HepG2 (cell line): ENCODE measurements at regions not wholly inside any gene's neighbourhood (a gene's known extent, or its start where the extent isn't known, plus 50 kb on each side); places are given as distances from the start of the nearest gene placed in this dataset.

ENCODE experiments used
- ATAC-seq: fragments of 200-7000 bp; cut with Tn5 transposase; 3 replicates; pipeline ENCODE4 v1.9.1; 2020; ENCODE audit warnings: mild to moderate bottlenecking, moderate library complexity
- BruUV-seq: library from RNA; stranded (reverse); fragments of 400-500 nt; replicated peaks from 2 replicates; lab custom pipeline; 2021; lab: Mats Ljungman, UMichigan
- CTCF ChIA-PET: fragments of 300-600 bp; formaldehyde crosslinking; extraction: SDS; loops from one replicate; lab custom pipeline; 2021; ENCODE audit warnings: low total read pairs, inconsistent platforms, low intra/inter-chr PET ratio; lab: Yijun Ruan, JAX
- POLR2A ChIA-PET: fragments of 350-600 bp; sonication (Branson Sonifier 250); formaldehyde crosslinking; loops from one replicate; lab custom pipeline; 2020; ENCODE audit warnings: antibody characterized with exemption, inconsistent platforms; lab: Yijun Ruan, JAX
- DNase-seq: peaks from one replicate; pipeline ENCODE4 v3.0.0-alpha.2; 2015; ENCODE audit warnings: low spot score
- FAIRE-seq: peaks from 3 replicates; lab custom pipeline; 2011; peaks lifted over from hg19 to GRCh38; lab: Jason Lieb, UNC
- H2AFZ ChIP-seq: one replicate; pipeline ENCODE4 v1.6.1; 2011; ENCODE audit warnings: low read length, inconsistent platforms
- H3K27ac ChIP-seq: fragments of 300-600 bp; 3 replicates; pipeline ENCODE4 v1.8.0; 2011; ENCODE audit warnings: mixed run types, mild to moderate bottlenecking, mixed read lengths, low read length, inconsistent platforms; ENCODE audit not compliant: insufficient read depth; ENCODE audit errors: extremely low read length
- H3K27me3 ChIP-seq, 2 experiments: fragments of 200-600 bp in 1 of 2; 2 replicates in 1 of 2; 3 replicates in 1 of 2; pipeline versions ENCODE4 v1.6.0 to v1.8.0; 2011; ENCODE audit warnings: low read length in 2 of 2, mild to moderate bottlenecking in 2 of 2, moderate library complexity in 2 of 2, inconsistent platforms in 1 of 2; ENCODE audit not compliant: insufficient read depth in 2 of 2, control insufficient read depth in 1 of 2
- H3K36me3 ChIP-seq, 2 experiments: fragments of 200-600 bp in 1 of 2; replicated peaks in 1 of 2; 2 replicates in 1 of 2; 3 replicates in 1 of 2; pipeline versions ENCODE4 v1.5.1 to v1.8.0; 2011; ENCODE audit warnings: low read length in 2 of 2, inconsistent platforms in 1 of 2; ENCODE audit not compliant: insufficient read depth in 2 of 2, control insufficient read depth in 1 of 2
- H3K4me1 ChIP-seq: 2 replicates; pipeline ENCODE4 v1.5.1; 2012; ENCODE audit warnings: low read length, inconsistent platforms; ENCODE audit not compliant: insufficient read depth
- H3K4me2 ChIP-seq: 2 replicates; pipeline ENCODE4 v1.6.0; 2011; ENCODE audit warnings: low read depth, low read length, inconsistent platforms
- H3K4me3 ChIP-seq, 3 experiments: fragments of 200-600 bp in 1 of 3; sonication (generic), shearing (Covaris generic) in 1 of 3; replicated peaks in 1 of 3; 2 replicates each; pipeline ENCODE4 v1.5.1; 2011 to 2016; ENCODE audit warnings: low read length in 3 of 3, inconsistent platforms in 2 of 3, low read depth in 2 of 3, mild to moderate bottlenecking in 2 of 3, control low read depth in 1 of 3, mixed read lengths in 1 of 3; ENCODE audit not compliant: insufficient read depth in 1 of 3
- H3K79me2 ChIP-seq: one replicate; pipeline ENCODE4 v1.6.1; 2011; ENCODE audit warnings: low read length, inconsistent platforms; ENCODE audit not compliant: insufficient read depth
- H3K9ac ChIP-seq: 2 replicates; pipeline ENCODE4 v1.6.0; 2011; ENCODE audit warnings: mild to moderate bottlenecking, low read depth, low read length, inconsistent platforms; ENCODE audit not compliant: insufficient read depth
- H3K9me3 ChIP-seq: 2 replicates; pipeline ENCODE4 v1.5.1; 2012; ENCODE audit warnings: mild to moderate bottlenecking, low read length
- H4K20me1 ChIP-seq: 2 replicates; pipeline ENCODE4 v1.6.0; 2011; ENCODE audit warnings: inconsistent platforms, mild to moderate bottlenecking, low read length, moderate library complexity; ENCODE audit not compliant: insufficient read depth
- AKNA ChIP-seq: sonication (generic); formaldehyde crosslinking; IDR thresholded peaks from 2 replicates; pipeline ENCODE4 v1.4.0; 2020; ENCODE audit warnings: missing genetic modification reagents, borderline replicate concordance
- DRAP1 ChIP-seq: IDR thresholded peaks from 2 replicates; pipeline ENCODE4 v1.6.1; 2016; ENCODE audit warnings: missing genetic modification reagents, missing compliant biosample characterization
- MIER3 ChIP-seq: IDR thresholded peaks from 2 replicates; pipeline ENCODE4 v1.6.1; 2016; ENCODE audit warnings: missing compliant biosample characterization, borderline replicate concordance
- NFKBIZ ChIP-seq: IDR thresholded peaks from 2 replicates; pipeline ENCODE4 v1.6.1; 2018; ENCODE audit warnings: missing genetic modification reagents, missing compliant biosample characterization
- SOX5 ChIP-seq: IDR thresholded peaks from 2 replicates; pipeline ENCODE4 v1.6.1; 2016; ENCODE audit warnings: borderline replicate concordance
- TEAD2 ChIP-seq: sonication (generic); formaldehyde crosslinking; IDR thresholded peaks from 2 replicates; pipeline ENCODE4 v1.9.0; 2021; ENCODE audit warnings: missing genetic modification reagents
- TEAD3 ChIP-seq: optimal IDR thresholded peaks from 2 replicates; pipeline ENCODE3; 2016; ENCODE audit warnings: borderline replicate concordance
- ZMYM4 ChIP-seq: sonication (generic); formaldehyde crosslinking; IDR thresholded peaks from 2 replicates; pipeline ENCODE4 v1.8.1; 2023; ENCODE audit warnings: mild to moderate bottlenecking, missing genetic modification reagents
- ZNF567 ChIP-seq: sonication (generic); formaldehyde crosslinking; IDR thresholded peaks from 2 replicates; pipeline ENCODE4 v1.8.1; 2023; ENCODE audit warnings: mild to moderate bottlenecking, missing genetic modification reagents, borderline replicate concordance
- ZNF616 ChIP-seq: sonication (generic); formaldehyde crosslinking; IDR thresholded peaks from 2 replicates; pipeline ENCODE4 v1.5.0; 2020; ENCODE audit warnings: low read depth, mild to moderate bottlenecking, missing genetic modification reagents
- ZNF850 ChIP-seq: sonication (generic); formaldehyde crosslinking; conservative IDR thresholded peaks from 2 replicates; pipeline ENCODE4 v1.9.0; 2021; ENCODE audit warnings: mild to moderate bottlenecking, missing genetic modification reagents
- ZSCAN9 ChIP-seq: IDR thresholded peaks from 2 replicates; pipeline ENCODE4 v1.6.1; 2016; ENCODE audit warnings: borderline replicate concordance
- WGBS: methylation state at CpG from one replicate; pipeline ENCODE4 v1.1.6; 2017; ENCODE audit warnings: low lambda C conversion rate; 5-methylcytosine and 5-hydroxymethylcytosine counted together
- in situ Hi-C: cut with HindIII; loops from 2 replicates; pipeline ENCODE4 v1.10.0; 2017; ENCODE audit warnings: low pct_unique_long_range_greater_than_20kb; ENCODE audit not compliant: extremely low pct_ligation_motif_present
- intact Hi-C: fragments of 100-400 bp; cut with micrococcal nuclease; formaldehyde crosslinking; loops from one replicate; pipeline ENCODE4 v1.10.0; 2022; ENCODE audit not compliant: unreplicated experiment
- TF ChIP-seq, protein P1 (sequence below): sonication (generic); formaldehyde crosslinking; IDR thresholded peaks from 2 replicates; pipeline ENCODE4 v1.5.0; 2020; ENCODE audit warnings: mild to moderate bottlenecking, missing genetic modification reagents
- TF ChIP-seq, protein P2 (sequence below): sonication (generic); formaldehyde crosslinking; IDR thresholded peaks from 2 replicates; pipeline ENCODE4 v1.4.0; 2020; ENCODE audit warnings: missing genetic modification reagents
- TF ChIP-seq, protein P3 (sequence below): sonication (generic); formaldehyde crosslinking; IDR thresholded peaks from 2 replicates; pipeline ENCODE4 v1.4.0; 2020; ENCODE audit warnings: mild to moderate bottlenecking, low read depth, missing genetic modification reagents

DNA sequence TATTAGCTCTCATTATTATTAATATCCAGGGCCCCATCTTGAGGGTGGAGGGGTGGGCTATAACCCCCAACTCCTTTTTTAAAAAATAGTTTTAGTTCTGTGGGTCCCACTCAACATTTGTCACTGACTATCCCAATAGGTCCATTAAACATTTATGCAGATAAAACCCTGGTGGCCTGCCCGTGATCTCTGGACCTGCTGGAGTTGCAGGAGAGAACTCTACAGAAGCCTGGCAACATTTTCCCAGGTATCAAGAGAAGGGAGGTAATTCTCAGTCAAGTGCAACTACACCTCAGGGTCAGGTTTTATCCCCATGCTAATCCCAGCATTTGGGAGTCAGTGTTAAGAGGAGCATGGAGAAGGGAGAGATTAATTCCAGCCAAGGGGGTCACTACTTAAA lies 264.4 kb upstream of the PROK2 start:
- in situ Hi-C loops (no loop called here), intact Hi-C loops (no loop called here)
- H3K79me2 ChIP-seq, result no peaks in the 10 kb centered on the region
- H3K27ac ChIP-seq, result no peak overlapping the region
- ChIA-PET CTCF (no interaction called here), POLR2A (no interaction called here)
- no peak overlapping the region for H3K4me2 ChIP-seq
- H3K36me3 ChIP-seq, result no peaks in the 10 kb centered on the region
- no peak overlapping the region for H3K9ac ChIP-seq
- no peaks in the 10 kb centered on the region for H3K27me3 ChIP-seq
- H3K9me3 ChIP-seq, result no peaks in the 10 kb centered on the region
- 0% methylated on average over 1 of the region's 1 CpG for WGBS
- H4K20me1 ChIP-seq, result no peaks in the 10 kb centered on the region
- no peak for FAIRE-seq
- no peaks in the 10 kb centered on the region for H3K4me1 ChIP-seq
- no peak for ATAC-seq
- BruUV-seq, result no TSS peak
- no peak overlapping the region for H2AFZ ChIP-seq
- DNase-seq, result no peak
- no peak overlapping the region for H3K4me3 ChIP-seq
- no peak for TF ChIP-seq ZNF567 (CRISPR knock-in tag)
- no peak for TF ChIP-seq DRAP1
- TF ChIP-seq NFKBIZ (CRISPR knock-in tag), result no peak
- TF ChIP-seq, protein P1, sequence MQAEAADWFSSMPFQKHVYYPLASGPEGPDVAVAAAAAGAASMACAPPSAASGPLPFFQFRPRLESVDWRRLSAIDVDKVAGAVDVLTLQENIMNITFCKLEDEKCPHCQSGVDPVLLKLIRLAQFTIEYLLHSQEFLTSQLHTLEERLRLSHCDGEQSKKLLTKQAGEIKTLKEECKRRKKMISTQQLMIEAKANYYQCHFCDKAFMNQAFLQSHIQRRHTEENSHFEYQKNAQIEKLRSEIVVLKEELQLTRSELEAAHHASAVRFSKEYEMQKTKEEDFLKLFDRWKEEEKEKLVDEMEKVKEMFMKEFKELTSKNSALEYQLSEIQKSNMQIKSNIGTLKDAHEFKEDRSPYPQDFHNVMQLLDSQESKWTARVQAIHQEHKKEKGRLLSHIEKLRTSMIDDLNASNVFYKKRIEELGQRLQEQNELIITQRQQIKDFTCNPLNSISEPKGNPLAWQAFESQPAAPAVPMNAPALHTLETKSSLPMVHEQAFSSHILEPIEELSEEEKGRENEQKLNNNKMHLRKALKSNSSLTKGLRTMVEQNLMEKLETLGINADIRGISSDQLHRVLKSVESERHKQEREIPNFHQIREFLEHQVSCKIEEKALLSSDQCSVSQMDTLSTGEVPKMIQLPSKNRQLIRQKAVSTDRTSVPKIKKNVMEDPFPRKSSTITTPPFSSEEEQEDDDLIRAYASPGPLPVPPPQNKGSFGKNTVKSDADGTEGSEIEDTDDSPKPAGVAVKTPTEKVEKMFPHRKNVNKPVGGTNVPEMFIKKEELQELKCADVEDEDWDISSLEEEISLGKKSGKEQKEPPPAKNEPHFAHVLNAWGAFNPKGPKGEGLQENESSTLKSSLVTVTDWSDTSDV (CRISPR knock-in tag), result no peak
- no peak for TF ChIP-seq SOX5 (CRISPR knock-in tag)
- TF ChIP-seq, protein P2, sequence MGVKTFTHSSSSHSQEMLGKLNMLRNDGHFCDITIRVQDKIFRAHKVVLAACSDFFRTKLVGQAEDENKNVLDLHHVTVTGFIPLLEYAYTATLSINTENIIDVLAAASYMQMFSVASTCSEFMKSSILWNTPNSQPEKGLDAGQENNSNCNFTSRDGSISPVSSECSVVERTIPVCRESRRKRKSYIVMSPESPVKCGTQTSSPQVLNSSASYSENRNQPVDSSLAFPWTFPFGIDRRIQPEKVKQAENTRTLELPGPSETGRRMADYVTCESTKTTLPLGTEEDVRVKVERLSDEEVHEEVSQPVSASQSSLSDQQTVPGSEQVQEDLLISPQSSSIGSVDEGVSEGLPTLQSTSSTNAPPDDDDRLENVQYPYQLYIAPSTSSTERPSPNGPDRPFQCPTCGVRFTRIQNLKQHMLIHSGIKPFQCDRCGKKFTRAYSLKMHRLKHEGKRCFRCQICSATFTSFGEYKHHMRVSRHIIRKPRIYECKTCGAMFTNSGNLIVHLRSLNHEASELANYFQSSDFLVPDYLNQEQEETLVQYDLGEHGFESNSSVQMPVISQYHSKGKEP (CRISPR knock-in tag), result no peak
- TF ChIP-seq TEAD2 (CRISPR knock-in tag), result no peak
- TF ChIP-seq MIER3 (CRISPR knock-in tag), result no peak
- no peak for TF ChIP-seq ZNF850 (CRISPR knock-in tag)
- no peak for TF ChIP-seq TEAD3 (CRISPR knock-in tag)
- no peak for TF ChIP-seq AKNA (CRISPR knock-in tag)
- no peak for TF ChIP-seq ZMYM4
- no peak for TF ChIP-seq ZNF616 (CRISPR knock-in tag)
- no peak for TF ChIP-seq ZSCAN9 (CRISPR knock-in tag)
- TF ChIP-seq, protein P3, sequence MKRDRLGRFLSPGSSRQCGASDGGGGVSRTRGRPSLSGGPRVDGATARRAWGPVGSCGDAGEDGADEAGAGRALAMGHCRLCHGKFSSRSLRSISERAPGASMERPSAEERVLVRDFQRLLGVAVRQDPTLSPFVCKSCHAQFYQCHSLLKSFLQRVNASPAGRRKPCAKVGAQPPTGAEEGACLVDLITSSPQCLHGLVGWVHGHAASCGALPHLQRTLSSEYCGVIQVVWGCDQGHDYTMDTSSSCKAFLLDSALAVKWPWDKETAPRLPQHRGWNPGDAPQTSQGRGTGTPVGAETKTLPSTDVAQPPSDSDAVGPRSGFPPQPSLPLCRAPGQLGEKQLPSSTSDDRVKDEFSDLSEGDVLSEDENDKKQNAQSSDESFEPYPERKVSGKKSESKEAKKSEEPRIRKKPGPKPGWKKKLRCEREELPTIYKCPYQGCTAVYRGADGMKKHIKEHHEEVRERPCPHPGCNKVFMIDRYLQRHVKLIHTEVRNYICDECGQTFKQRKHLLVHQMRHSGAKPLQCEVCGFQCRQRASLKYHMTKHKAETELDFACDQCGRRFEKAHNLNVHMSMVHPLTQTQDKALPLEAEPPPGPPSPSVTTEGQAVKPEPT, result no peak
